Coronary artery (tissue), 2 donors: ENCODE measurements at regions not wholly inside any gene's neighbourhood (a gene's known extent, or its start where the extent isn't known, plus 50 kb on each side); places are given as distances from the start of the nearest gene placed in this dataset.

Experiments used
- DNase-seq: peaks from one replicate; pipeline ENCODE4 v3.0.0-alpha.2; 2017; ENCODE audit warnings: low spot score
- H3K27ac ChIP-seq, 2 donors: fragments of 200-600 bp; sonication (generic); one replicate each; pipeline ENCODE4 v1.5.1; 2016 to 2019
- H3K4me3 ChIP-seq: fragments of 200-600 bp; sonication (generic); 2 replicates; pipeline ENCODE4 v1.5.1; 2016; ENCODE audit warnings: mild to moderate bottlenecking, moderate library complexity
- CTCF ChIP-seq: fragments of 200-600 bp; sonication (generic); IDR thresholded peaks from one replicate; pipeline ENCODE4 v1.5.1; 2019; ENCODE audit warnings: antibody characterized with exemption

- TF ChIP-seq CTCF, result no peak
- DNase-seq, result no peak
- H3K4me3 ChIP-seq, result no peak overlapping the region
- no peak overlapping the region for H3K27ac ChIP-seq
Observed at GRCh38 chr16:50458667-50459495, 89.3 kb upstream of the NKD1 start.

GRCh38 chr16:50457979-50458491 is 89.2 kb upstream of the BRD7 start:
- TF ChIP-seq CTCF, result no peak

GRCh38 chr16:50457423-50457822 is 88.6 kb upstream of the BRD7 start:
- no peak overlapping the region for H3K4me3 ChIP-seq
- TF ChIP-seq CTCF, result no peak

More at GRCh38 chr16:50457979-50458491, 89.2 kb upstream of the BRD7 start:
- no peak for DNase-seq
- H3K4me3 ChIP-seq, result no peak overlapping the region
- H3K27ac ChIP-seq, result no peak overlapping the region

GRCh38 chr16:50455288-50455845 is 86.6 kb upstream of the BRD7 start:
- no peak overlapping the region for H3K27ac ChIP-seq
- DNase-seq, result no peak
- TF ChIP-seq CTCF, result no peak
- H3K4me3 ChIP-seq, result no peak overlapping the region

More at GRCh38 chr16:50457423-50457822, 88.6 kb upstream of the BRD7 start:
- no peak overlapping the region for H3K27ac ChIP-seq
- no peak for DNase-seq

GRCh38 chr16:50453446-50453845 is 84.7 kb upstream of the BRD7 start:
- no peak for TF ChIP-seq CTCF
- DNase-seq, result no peak
- H3K27ac ChIP-seq, result no peak overlapping the region
- no peak overlapping the region for H3K4me3 ChIP-seq

- DNase-seq, result no peak
- no peak for TF ChIP-seq CTCF
Observed at GRCh38 chr16:50451951-50452508, 83.2 kb upstream of the BRD7 start.

More at GRCh38 chr16:50451951-50452508, 83.2 kb upstream of the BRD7 start:
- Histone ChIP-seq H3K27ac (no peak overlapping the region), H3K4me3 (no peak overlapping the region)
